ENCODE measurements at regions not wholly inside any gene's neighbourhood (a gene's known extent, or its start where the extent isn't known, plus 50 kb on each side); places are given as distances from the start of the nearest gene placed in this dataset.

- no peak overlapping the region for H3K4me3 ChIP-seq (ENCODE audit: low read length)
- H3K9me3 ChIP-seq (ENCODE audit: control insufficient read depth, low read length) = no peaks in the 10 kb centered on the region
- H3K9ac ChIP-seq (ENCODE audit: low read length) = no peak overlapping the region
- peaks cover 17% of the 10 kb centered on the region for H3K4me1 ChIP-seq (ENCODE audit: control insufficient read depth, insufficient read depth, low read length)
- H3K27me3 ChIP-seq (ENCODE audit: control insufficient read depth, insufficient read depth, low read length) = no peaks in the 10 kb centered on the region
- H3K36me3 ChIP-seq (ENCODE audit: control insufficient read depth, insufficient read depth, low read length) = no peaks in the 10 kb centered on the region
Observed at GRCh38 chr10:4701016-4701415, 125.0 kb upstream of the AKR1E2 start.

- Histone ChIP-seq H3K9ac (ENCODE audit: low read length) (no peak overlapping the region), H3K4me3 (ENCODE audit: low read length) (no peak overlapping the region)
Observed at GRCh38 chr10:4699950-4700730, 125.9 kb upstream of the AKR1E2 start.

DNA sequence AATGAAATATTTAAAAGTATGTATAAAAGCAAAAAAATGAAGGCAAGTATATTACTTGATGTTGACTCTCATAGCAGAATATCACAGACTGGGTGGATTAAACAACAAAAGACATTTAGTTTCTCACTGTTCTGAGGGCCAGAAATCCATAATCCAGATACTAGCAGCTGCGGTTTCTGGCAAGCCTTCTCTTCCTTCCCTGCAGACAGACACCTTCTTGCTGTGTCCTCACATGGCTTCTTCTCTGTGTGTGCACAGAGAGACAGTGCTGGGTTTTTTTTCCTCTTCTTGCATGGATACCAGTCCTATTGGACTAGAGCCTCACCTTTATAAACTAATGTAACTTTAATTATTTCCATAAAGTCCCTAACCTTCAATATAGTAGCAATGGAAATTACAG lies 127.9 kb upstream of the AKR1E2 start:
- H3K9me3 ChIP-seq (ENCODE audit: control insufficient read depth, low read length) = no peaks in the 10 kb centered on the region
- H3K4me1 ChIP-seq (ENCODE audit: control insufficient read depth, insufficient read depth, low read length) = no peaks in the 10 kb centered on the region
- no peaks in the 10 kb centered on the region for H3K36me3 ChIP-seq (ENCODE audit: control insufficient read depth, insufficient read depth, low read length)
- H3K4me3 ChIP-seq (ENCODE audit: low read length) = no peak overlapping the region
- no peaks in the 10 kb centered on the region for H3K27me3 ChIP-seq (ENCODE audit: control insufficient read depth, insufficient read depth, low read length)
- H3K9ac ChIP-seq (ENCODE audit: low read length) = no peak overlapping the region

More at GRCh38 chr10:4699950-4700730, 125.9 kb upstream of the AKR1E2 start:
- Histone ChIP-seq H3K4me1 (ENCODE audit: control insufficient read depth, insufficient read depth, low read length) (peaks cover 17% of the 10 kb centered on the region), H3K36me3 (ENCODE audit: control insufficient read depth, insufficient read depth, low read length) (no peaks in the 10 kb centered on the region), H3K9me3 (ENCODE audit: control insufficient read depth, low read length) (no peaks in the 10 kb centered on the region), H3K27me3 (ENCODE audit: control insufficient read depth, insufficient read depth, low read length) (no peaks in the 10 kb centered on the region)

DNA sequence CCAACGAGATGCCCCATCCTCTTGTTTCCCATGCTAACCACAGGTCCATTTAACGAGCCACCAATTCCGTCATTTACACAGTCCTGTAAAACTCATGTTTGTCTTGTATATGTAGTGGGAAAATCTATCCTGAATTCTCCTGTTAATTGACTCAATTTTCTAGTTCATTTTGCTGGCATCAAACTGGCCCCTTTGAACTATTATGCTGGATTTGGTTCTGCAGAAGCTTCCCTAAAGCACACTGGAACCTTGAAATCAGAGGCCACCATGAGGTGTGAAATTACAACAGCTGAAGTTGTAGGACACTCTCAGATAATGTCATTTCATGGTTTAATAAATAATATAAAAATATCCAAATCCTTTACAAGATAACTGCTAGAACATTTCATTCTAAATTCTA lies 129.8 kb upstream of the AKR1E2 start:
- Histone ChIP-seq H3K9me3 (ENCODE audit: control insufficient read depth, low read length) (no peaks in the 10 kb centered on the region), H3K4me1 (ENCODE audit: control insufficient read depth, insufficient read depth, low read length) (peaks cover 7% of the 10 kb centered on the region), H3K9ac (ENCODE audit: low read length) (no peak overlapping the region), H3K4me3 (ENCODE audit: low read length) (no peak overlapping the region), H3K27me3 (ENCODE audit: control insufficient read depth, insufficient read depth, low read length) (no peaks in the 10 kb centered on the region), H3K36me3 (ENCODE audit: control insufficient read depth, insufficient read depth, low read length) (no peaks in the 10 kb centered on the region)

GRCh38 chr10:4693967-4694366 lies 132.0 kb upstream of the AKR1E2 start:
- H3K4me1 ChIP-seq (ENCODE audit: control insufficient read depth, insufficient read depth, low read length) = peaks cover 7% of the 10 kb centered on the region
- no peaks in the 10 kb centered on the region for H3K9me3 ChIP-seq (ENCODE audit: control insufficient read depth, low read length)
- H3K36me3 ChIP-seq (ENCODE audit: control insufficient read depth, insufficient read depth, low read length) = no peaks in the 10 kb centered on the region
- H3K9ac ChIP-seq (ENCODE audit: low read length) = no peak overlapping the region
- no peaks in the 10 kb centered on the region for H3K27me3 ChIP-seq (ENCODE audit: control insufficient read depth, insufficient read depth, low read length)
- H3K4me3 ChIP-seq (ENCODE audit: low read length) = no peak overlapping the region

DNA sequence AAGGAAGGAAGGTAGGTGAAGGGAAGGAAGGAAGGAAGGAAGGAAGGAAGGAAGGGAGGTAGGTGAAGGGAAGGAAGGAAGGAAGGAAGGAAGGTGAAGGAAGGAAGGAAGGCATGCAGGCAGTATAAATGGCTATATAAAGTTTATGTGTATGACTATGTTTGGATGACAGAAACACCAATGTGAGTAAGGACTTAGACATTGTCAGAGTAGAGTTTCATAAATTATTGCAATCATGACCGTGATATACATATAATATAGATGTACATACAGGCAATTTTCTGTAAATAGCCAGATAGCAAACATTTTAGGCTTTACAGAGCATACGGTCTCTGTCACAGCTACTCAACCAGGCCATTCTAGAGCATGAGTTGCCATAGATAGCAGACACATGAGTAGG lies 133.8 kb upstream of the AKR1E2 start:
- no peak overlapping the region for H3K4me3 ChIP-seq (ENCODE audit: low read length)
- no peaks in the 10 kb centered on the region for H3K27me3 ChIP-seq (ENCODE audit: control insufficient read depth, insufficient read depth, low read length)
- no peaks in the 10 kb centered on the region for H3K36me3 ChIP-seq (ENCODE audit: control insufficient read depth, insufficient read depth, low read length)
- peaks cover 7% of the 10 kb centered on the region for H3K4me1 ChIP-seq (ENCODE audit: control insufficient read depth, insufficient read depth, low read length)
- no peaks in the 10 kb centered on the region for H3K9me3 ChIP-seq (ENCODE audit: control insufficient read depth, low read length)
- H3K9ac ChIP-seq (ENCODE audit: low read length) = no peak overlapping the region

GRCh38 chr10:4691776-4692175 lies 134.2 kb upstream of the AKR1E2 start:
- Histone ChIP-seq H3K4me1 (ENCODE audit: control insufficient read depth, insufficient read depth, low read length) (peaks cover 7% of the 10 kb centered on the region), H3K4me3 (ENCODE audit: low read length) (no peak overlapping the region), H3K27me3 (ENCODE audit: control insufficient read depth, insufficient read depth, low read length) (no peaks in the 10 kb centered on the region), H3K36me3 (ENCODE audit: control insufficient read depth, insufficient read depth, low read length) (no peaks in the 10 kb centered on the region), H3K9ac (ENCODE audit: low read length) (no peak overlapping the region), H3K9me3 (ENCODE audit: control insufficient read depth, low read length) (no peaks in the 10 kb centered on the region)

DNA sequence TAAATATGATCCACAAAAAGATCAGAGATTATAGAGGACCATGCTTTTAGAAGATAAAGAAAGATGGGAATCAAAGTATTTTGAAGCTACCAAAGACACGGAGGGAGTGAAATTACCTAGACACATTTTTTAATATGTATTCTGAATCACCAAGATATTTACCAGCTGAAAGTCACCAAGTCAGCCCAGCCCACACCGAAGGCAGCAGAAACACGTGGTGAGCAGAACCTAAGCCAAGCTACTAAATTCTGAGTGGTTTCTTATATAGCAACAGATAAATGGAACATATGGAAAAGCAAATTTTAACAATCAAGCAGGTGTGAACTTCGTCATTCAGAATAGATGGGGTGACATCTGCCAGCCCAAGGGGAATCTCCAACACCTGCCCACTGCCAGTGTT lies 134.7 kb upstream of the AKR1E2 start:
- Histone ChIP-seq H3K27me3 (ENCODE audit: control insufficient read depth, insufficient read depth, low read length) (no peaks in the 10 kb centered on the region), H3K9ac (ENCODE audit: low read length) (no peak overlapping the region), H3K4me3 (ENCODE audit: low read length) (no peak overlapping the region), H3K4me1 (ENCODE audit: control insufficient read depth, insufficient read depth, low read length) (peaks cover 7% of the 10 kb centered on the region), H3K36me3 (ENCODE audit: control insufficient read depth, insufficient read depth, low read length) (no peaks in the 10 kb centered on the region), H3K9me3 (ENCODE audit: control insufficient read depth, low read length) (no peaks in the 10 kb centered on the region)

DNA sequence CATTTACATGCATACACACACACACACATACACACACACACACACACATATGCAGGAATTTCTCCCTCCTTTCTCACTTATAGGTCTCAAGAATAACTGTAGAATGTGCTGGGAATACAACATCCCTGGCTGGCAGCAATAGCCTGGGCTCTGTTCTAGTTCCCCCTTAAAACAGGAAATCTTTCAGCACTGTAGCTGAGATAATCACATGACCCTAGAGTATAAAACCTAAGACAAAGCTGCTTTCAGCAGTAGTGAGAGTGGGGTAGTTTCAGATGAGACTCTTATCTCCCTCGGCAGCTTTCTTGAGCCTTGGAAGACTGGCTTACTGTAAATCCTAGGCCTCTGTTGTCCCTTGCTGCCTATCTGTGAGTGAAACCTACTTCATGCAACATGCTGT lies 137.4 kb upstream of the AKR1E2 start:
- Histone ChIP-seq H3K27me3 (ENCODE audit: control insufficient read depth, insufficient read depth, low read length) (no peaks in the 10 kb centered on the region), H3K4me1 (ENCODE audit: control insufficient read depth, insufficient read depth, low read length) (peaks cover 7% of the 10 kb centered on the region), H3K9ac (ENCODE audit: low read length) (no peak overlapping the region)

GRCh38 chr10:4688168-4688567 lies 137.8 kb upstream of the AKR1E2 start:
- no peak overlapping the region for H3K9ac ChIP-seq (ENCODE audit: low read length)
- peaks cover 7% of the 10 kb centered on the region for H3K4me1 ChIP-seq (ENCODE audit: control insufficient read depth, insufficient read depth, low read length)
- no peak overlapping the region for H3K4me3 ChIP-seq (ENCODE audit: low read length)
- H3K9me3 ChIP-seq (ENCODE audit: control insufficient read depth, low read length) = no peaks in the 10 kb centered on the region
- no peaks in the 10 kb centered on the region for H3K36me3 ChIP-seq (ENCODE audit: control insufficient read depth, insufficient read depth, low read length)
- no peaks in the 10 kb centered on the region for H3K27me3 ChIP-seq (ENCODE audit: control insufficient read depth, insufficient read depth, low read length)

More for the DNA sequence above, 137.4 kb upstream of the AKR1E2 start:
- H3K36me3 ChIP-seq (ENCODE audit: control insufficient read depth, insufficient read depth, low read length) = no peaks in the 10 kb centered on the region
- no peak overlapping the region for H3K4me3 ChIP-seq (ENCODE audit: low read length)
- no peaks in the 10 kb centered on the region for H3K9me3 ChIP-seq (ENCODE audit: control insufficient read depth, low read length)

GRCh38 chr10:4687397-4687796 lies 138.6 kb upstream of the AKR1E2 start:
- H3K27me3 ChIP-seq (ENCODE audit: control insufficient read depth, insufficient read depth, low read length) = no peaks in the 10 kb centered on the region
- no peak overlapping the region for H3K4me3 ChIP-seq (ENCODE audit: low read length)
- peaks cover 7% of the 10 kb centered on the region for H3K4me1 ChIP-seq (ENCODE audit: control insufficient read depth, insufficient read depth, low read length)
- no peaks in the 10 kb centered on the region for H3K36me3 ChIP-seq (ENCODE audit: control insufficient read depth, insufficient read depth, low read length)
- H3K9me3 ChIP-seq (ENCODE audit: control insufficient read depth, low read length) = no peaks in the 10 kb centered on the region
- no peak overlapping the region for H3K9ac ChIP-seq (ENCODE audit: low read length)

- Histone ChIP-seq H3K4me1 (ENCODE audit: control insufficient read depth, insufficient read depth, low read length) (peaks cover 3% of the 10 kb centered on the region), H3K27me3 (ENCODE audit: control insufficient read depth, insufficient read depth, low read length) (no peaks in the 10 kb centered on the region), H3K36me3 (ENCODE audit: control insufficient read depth, insufficient read depth, low read length) (no peaks in the 10 kb centered on the region), H3K9me3 (ENCODE audit: control insufficient read depth, low read length) (no peaks in the 10 kb centered on the region), H3K4me3 (ENCODE audit: low read length) (no peak overlapping the region), H3K9ac (ENCODE audit: low read length) (no peak overlapping the region)
Observed at GRCh38 chr10:4686644-4686996, 139.4 kb upstream of the AKR1E2 start.
